Natural killer cell (primary cell): ENCODE measurements at regions not wholly inside any gene's neighbourhood (a gene's known extent, or its start where the extent isn't known, plus 50 kb on each side); places are given as distances from the start of the nearest gene placed in this dataset.

Experiments
- ATAC-seq, 3 donors: fragments of 150-1000 bp in 2 of 3; fragments of 200-7000 bp in 1 of 3; cut with Tn5 transposase; 1 replicate in 1 of 3; 2 replicates in 2 of 3; pipeline ENCODE4 v1.10.0; 2021; ENCODE audit warnings: mild to moderate bottlenecking in 2 of 3, moderate library complexity in 2 of 3
- DNase-seq, 2 donors: peaks; one replicate each; pipeline versions ENCODE4 v3.0.0 to v3.0.0-alpha.2; 2013 to 2021; ENCODE audit warnings: mixed read lengths in 1 of 2
- H3K27ac ChIP-seq: one replicate; pipeline ENCODE4 v1.5.1; 2013; ENCODE audit warnings: mild to moderate bottlenecking, low read length
- H3K27me3 ChIP-seq: one replicate; pipeline ENCODE4 v1.6.1; 2013; ENCODE audit warnings: low read length; ENCODE audit not compliant: control insufficient read depth, insufficient read depth
- H3K36me3 ChIP-seq: one replicate; pipeline ENCODE4 v1.6.1; 2013; ENCODE audit warnings: low read length; ENCODE audit not compliant: control insufficient read depth, insufficient read depth
- H3K4me1 ChIP-seq: one replicate; pipeline ENCODE4 v1.6.1; 2013; ENCODE audit warnings: low read length; ENCODE audit not compliant: control insufficient read depth, insufficient read depth
- H3K4me3 ChIP-seq: one replicate; pipeline ENCODE4 v1.5.1; 2013; ENCODE audit warnings: low read length
- H3K9me3 ChIP-seq: one replicate; pipeline ENCODE4 v1.6.1; 2013; ENCODE audit warnings: low read length; ENCODE audit not compliant: control insufficient read depth, insufficient read depth
- H3K27ac Mint-ChIP-seq, 2 donors: one replicate each; pipeline ENCODE4 v1.8.0; 2022; ENCODE audit warnings: mild to moderate bottlenecking in 2 of 2, mixed read lengths in 2 of 2, moderate library complexity in 1 of 2
- H3K27me3 Mint-ChIP-seq, 2 donors: one replicate each; pipeline ENCODE4 v1.8.0; 2022; ENCODE audit warnings: low read depth in 2 of 2, mixed read lengths in 2 of 2
- H3K36me3 Mint-ChIP-seq: one replicate; pipeline ENCODE4 v1.8.0; 2022; ENCODE audit warnings: mixed read lengths
- H3K4me1 Mint-ChIP-seq, 2 donors: one replicate each; pipeline ENCODE4 v1.8.0; 2022; ENCODE audit warnings: mixed read lengths in 2 of 2
- H3K4me3 Mint-ChIP-seq: one replicate; pipeline ENCODE4 v1.8.0; 2022; ENCODE audit warnings: mild to moderate bottlenecking, moderate library complexity, mixed read lengths
- H3K9me3 Mint-ChIP-seq, 2 donors: one replicate each; pipeline ENCODE4 v1.8.0; 2022; ENCODE audit warnings: mixed read lengths in 2 of 2
- WGBS: methylation state at CpG from one replicate; pipeline ENCODE4 v1.1.7; 2013; ENCODE audit warnings: missing lambda C conversion rate; ENCODE audit not compliant: insufficient coverage; 5-methylcytosine and 5-hydroxymethylcytosine counted together
- intact Hi-C: fragments of 100-400 bp; cut with micrococcal nuclease; formaldehyde crosslinking; loops from one replicate; pipeline ENCODE4 v1.14.2; 2022
- TF ChIP-seq, protein P1 (sequence below): fragments of 200-600 bp; IDR thresholded peaks from one replicate; pipeline ENCODE4 v1.8.0; 2022; ENCODE audit warnings: antibody characterized with exemption

DNA sequence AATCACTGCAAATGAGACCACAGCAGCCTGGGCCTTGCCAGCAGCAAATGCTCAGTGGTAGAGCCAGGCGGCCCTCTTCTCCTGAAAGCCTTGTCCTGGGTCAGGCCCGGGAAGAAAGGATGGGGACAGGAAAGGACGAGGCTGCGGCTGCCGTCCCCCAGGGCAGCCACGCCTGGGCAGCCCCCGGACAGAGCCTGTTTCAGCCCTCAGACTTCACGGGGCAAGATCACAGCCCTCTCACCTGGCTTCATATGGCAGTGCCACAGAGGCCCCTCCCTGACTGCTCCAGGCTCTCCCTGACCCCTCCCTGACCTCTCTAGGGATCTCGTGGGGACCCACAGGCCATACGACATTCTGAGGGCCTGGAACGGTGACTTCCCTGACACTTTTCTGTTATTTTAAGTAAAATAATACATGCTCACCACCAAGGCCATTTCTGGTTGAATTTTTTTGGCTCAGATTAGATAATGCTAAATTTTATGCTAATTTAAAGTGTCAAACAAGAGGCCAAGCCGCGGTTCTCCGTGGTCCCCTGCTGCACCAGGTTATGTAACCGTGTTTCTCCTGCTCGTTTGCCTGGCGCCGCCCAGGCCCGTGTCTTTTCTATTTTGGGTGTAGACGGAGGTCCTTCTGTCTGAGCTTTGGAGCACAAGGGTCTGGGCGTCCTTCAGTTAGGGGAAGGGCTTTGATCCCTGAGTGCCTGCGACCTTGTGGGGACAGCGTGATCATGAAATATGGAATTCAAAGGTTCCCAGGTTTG, 59.9 kb upstream of the BHLHE23 start:
- ATAC-seq (no peak), DNase-seq (no peak)
- intact Hi-C loops, result no loop called here
- Mint-ChIP-seq H3K4me1 (no peaks in the 10 kb centered on the region), H3K4me3 (no peak overlapping the region), H3K27ac (no peak overlapping the region), H3K27me3 (peaks cover 14 to 24% of the 10 kb centered on the region in 2 donors), H3K9me3 (no peaks in the 10 kb centered on the region), H3K36me3 (no peaks in the 10 kb centered on the region)
- peaks cover 9% of the 10 kb centered on the region for H3K27me3 ChIP-seq
- no peaks in the 10 kb centered on the region for H3K4me1 ChIP-seq
- H3K9me3 ChIP-seq, result no peaks in the 10 kb centered on the region
- H3K4me3 ChIP-seq, result no peak overlapping the region
- no peak overlapping the region for H3K27ac ChIP-seq
- TF ChIP-seq, protein P1, sequence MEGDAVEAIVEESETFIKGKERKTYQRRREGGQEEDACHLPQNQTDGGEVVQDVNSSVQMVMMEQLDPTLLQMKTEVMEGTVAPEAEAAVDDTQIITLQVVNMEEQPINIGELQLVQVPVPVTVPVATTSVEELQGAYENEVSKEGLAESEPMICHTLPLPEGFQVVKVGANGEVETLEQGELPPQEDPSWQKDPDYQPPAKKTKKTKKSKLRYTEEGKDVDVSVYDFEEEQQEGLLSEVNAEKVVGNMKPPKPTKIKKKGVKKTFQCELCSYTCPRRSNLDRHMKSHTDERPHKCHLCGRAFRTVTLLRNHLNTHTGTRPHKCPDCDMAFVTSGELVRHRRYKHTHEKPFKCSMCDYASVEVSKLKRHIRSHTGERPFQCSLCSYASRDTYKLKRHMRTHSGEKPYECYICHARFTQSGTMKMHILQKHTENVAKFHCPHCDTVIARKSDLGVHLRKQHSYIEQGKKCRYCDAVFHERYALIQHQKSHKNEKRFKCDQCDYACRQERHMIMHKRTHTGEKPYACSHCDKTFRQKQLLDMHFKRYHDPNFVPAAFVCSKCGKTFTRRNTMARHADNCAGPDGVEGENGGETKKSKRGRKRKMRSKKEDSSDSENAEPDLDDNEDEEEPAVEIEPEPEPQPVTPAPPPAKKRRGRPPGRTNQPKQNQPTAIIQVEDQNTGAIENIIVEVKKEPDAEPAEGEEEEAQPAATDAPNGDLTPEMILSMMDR, result no peak
- H3K36me3 ChIP-seq, result no peaks in the 10 kb centered on the region
- 73% methylated on average over 23 of the region's 23 CpGs for WGBS

DNA sequence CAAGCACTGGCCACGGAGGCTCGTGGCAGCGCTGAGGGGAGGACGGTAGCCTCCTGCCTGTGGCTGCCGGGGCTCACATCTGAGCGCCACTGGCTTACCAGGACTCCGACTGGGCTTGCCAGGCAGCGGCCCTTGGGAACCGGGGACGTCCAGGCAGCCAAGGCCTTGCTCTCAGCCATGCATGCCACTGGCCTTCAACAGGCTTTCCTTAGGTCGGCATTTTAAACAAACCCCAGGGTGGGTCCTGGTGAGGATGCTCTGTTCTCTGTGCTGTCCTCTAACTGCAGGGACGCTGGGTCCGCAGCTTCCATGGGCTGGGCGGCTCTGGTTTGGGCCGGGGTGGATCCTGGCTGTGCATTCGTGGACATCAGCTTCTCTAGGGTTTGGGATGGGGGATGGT, 59.1 kb upstream of the BHLHE23 start:
- 87% methylated on average over 14 of the region's 16 CpGs for WGBS
- H3K27ac Mint-ChIP-seq, result no peak overlapping the region

DNA sequence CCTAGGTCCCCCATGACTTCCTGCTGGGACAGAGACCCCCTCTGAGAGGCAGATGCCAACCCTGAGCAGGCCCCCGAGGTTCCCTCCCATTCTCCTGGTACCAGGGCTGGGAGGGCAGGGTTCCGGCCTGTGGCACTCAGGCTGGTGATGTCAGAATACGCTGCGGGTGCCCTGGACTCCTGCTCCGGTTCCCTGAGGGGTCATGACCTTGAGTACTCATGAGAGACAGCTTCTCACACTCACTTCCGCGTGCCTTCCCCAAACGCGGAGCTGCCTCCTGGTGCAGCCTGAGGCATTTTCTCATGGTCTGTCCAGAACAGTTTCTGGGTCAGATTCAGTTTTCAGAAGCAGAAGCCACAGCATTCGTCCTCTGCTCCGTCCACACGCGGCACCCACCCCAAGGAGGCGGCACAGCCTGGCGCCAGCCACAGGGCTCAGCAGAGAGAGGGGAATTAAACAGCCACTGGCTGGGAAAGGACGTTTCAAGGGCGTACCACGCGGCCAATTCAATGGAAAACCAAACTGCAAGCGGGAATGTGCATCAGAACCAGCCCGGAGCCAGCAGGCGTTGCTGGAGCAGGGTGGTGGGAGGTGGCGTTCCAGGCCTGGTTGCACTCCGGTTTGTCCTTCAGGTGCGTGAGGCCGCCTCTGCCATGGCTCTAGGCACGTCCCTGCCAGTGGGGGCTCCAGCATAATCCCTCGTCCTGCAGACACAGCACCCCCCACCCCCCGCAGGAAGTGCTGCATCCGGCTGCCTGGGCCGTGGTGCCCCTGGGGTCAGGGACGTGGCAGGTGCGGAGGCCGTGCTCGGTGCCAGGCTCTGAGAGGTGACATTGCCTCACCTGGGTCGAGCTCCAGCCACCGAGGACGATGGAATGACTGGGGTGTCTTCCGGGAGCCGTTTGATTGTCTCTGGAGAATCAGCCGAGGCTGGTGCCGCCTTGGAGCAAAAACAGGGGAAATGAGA, 58.3 kb upstream of the BHLHE23 start:
- Mint-ChIP-seq H3K27me3 (peaks cover 0 to 15% of the 10 kb centered on the region in 2 donors), H3K27ac (no peak overlapping the region), H3K4me1 (no peaks in the 10 kb centered on the region), H3K9me3 (no peaks in the 10 kb centered on the region), H3K4me3 (no peak overlapping the region), H3K36me3 (no peaks in the 10 kb centered on the region)
- H3K36me3 ChIP-seq, result no peaks in the 10 kb centered on the region
- ATAC-seq (no peak), DNase-seq (no peak)
- intact Hi-C loops, result no loop called here
- no peak overlapping the region for H3K27ac ChIP-seq
- TF ChIP-seq, protein P1, result no peak
- 68% methylated on average over 42 of the region's 42 CpGs for WGBS
- no peaks in the 10 kb centered on the region for H3K9me3 ChIP-seq
- no peak overlapping the region for H3K4me3 ChIP-seq
- no peaks in the 10 kb centered on the region for H3K4me1 ChIP-seq
- H3K27me3 ChIP-seq, result no peaks in the 10 kb centered on the region

More for the DNA sequence above, 59.1 kb upstream of the BHLHE23 start:
- Mint-ChIP-seq H3K9me3 (no peaks in the 10 kb centered on the region), H3K4me3 (no peak overlapping the region), H3K36me3 (no peaks in the 10 kb centered on the region), H3K4me1 (no peaks in the 10 kb centered on the region), H3K27me3 (peaks cover 7 to 20% of the 10 kb centered on the region in 2 donors)
- H3K4me1 ChIP-seq, result no peaks in the 10 kb centered on the region
- H3K27ac ChIP-seq, result no peak overlapping the region
- H3K36me3 ChIP-seq, result no peaks in the 10 kb centered on the region
- no peak for ATAC-seq
- H3K27me3 ChIP-seq, result peaks cover 3% of the 10 kb centered on the region
- H3K4me3 ChIP-seq, result no peak overlapping the region
- no peaks in the 10 kb centered on the region for H3K9me3 ChIP-seq
- TF ChIP-seq, protein P1, result no peak
- DNase-seq, result no peak
- intact Hi-C loops, result no loop called here
